Progenitor cell of endocrine pancreas (in vitro differentiated cells): ENCODE measurements at regions not wholly inside any gene's neighbourhood (a gene's known extent, or its start where the extent isn't known, plus 50 kb on each side); places are given as distances from the start of the nearest gene placed in this dataset.

Source experiments
- DNase-seq: peaks from one replicate; pipeline ENCODE4 v3.0.0; 2021; ENCODE audit warnings: low spot score; ENCODE audit not compliant: unreplicated experiment
- H3K27ac Mint-ChIP-seq: 2 replicates; pipeline ENCODE4 v1.8.0; 2021; ENCODE audit warnings: mild to moderate bottlenecking, moderate library complexity, mixed read lengths
- H3K27me3 Mint-ChIP-seq: 2 replicates; pipeline ENCODE4 v1.8.0; 2021; ENCODE audit warnings: mixed read lengths
- H3K36me3 Mint-ChIP-seq: 2 replicates; pipeline ENCODE4 v1.8.0; 2022; ENCODE audit warnings: mixed read lengths; ENCODE audit not compliant: insufficient read depth
- H3K4me1 Mint-ChIP-seq: 2 replicates; pipeline ENCODE4 v1.8.0; 2021; ENCODE audit warnings: low read depth, mixed read lengths
- H3K4me3 Mint-ChIP-seq: 2 replicates; pipeline ENCODE4 v1.8.0; 2021; ENCODE audit warnings: low read depth, mild to moderate bottlenecking, moderate library complexity, mixed read lengths
- H3K9me3 Mint-ChIP-seq: 2 replicates; pipeline ENCODE4 v1.8.0; 2021; ENCODE audit warnings: low read depth, mixed read lengths
- TF ChIP-seq, protein P1 (sequence below): fragments of 200-600 bp; sonication (generic); IDR thresholded peaks from one replicate; pipeline ENCODE4 v1.5.0; 2021; ENCODE audit warnings: antibody characterized with exemption, mild to moderate bottlenecking; ENCODE audit not compliant: unreplicated experiment

- TF ChIP-seq, protein P1, sequence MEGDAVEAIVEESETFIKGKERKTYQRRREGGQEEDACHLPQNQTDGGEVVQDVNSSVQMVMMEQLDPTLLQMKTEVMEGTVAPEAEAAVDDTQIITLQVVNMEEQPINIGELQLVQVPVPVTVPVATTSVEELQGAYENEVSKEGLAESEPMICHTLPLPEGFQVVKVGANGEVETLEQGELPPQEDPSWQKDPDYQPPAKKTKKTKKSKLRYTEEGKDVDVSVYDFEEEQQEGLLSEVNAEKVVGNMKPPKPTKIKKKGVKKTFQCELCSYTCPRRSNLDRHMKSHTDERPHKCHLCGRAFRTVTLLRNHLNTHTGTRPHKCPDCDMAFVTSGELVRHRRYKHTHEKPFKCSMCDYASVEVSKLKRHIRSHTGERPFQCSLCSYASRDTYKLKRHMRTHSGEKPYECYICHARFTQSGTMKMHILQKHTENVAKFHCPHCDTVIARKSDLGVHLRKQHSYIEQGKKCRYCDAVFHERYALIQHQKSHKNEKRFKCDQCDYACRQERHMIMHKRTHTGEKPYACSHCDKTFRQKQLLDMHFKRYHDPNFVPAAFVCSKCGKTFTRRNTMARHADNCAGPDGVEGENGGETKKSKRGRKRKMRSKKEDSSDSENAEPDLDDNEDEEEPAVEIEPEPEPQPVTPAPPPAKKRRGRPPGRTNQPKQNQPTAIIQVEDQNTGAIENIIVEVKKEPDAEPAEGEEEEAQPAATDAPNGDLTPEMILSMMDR: no peak
- Mint-ChIP-seq H3K4me1 (peaks cover 5% of the 10 kb centered on the region), H3K27me3 (peaks cover 6% of the 10 kb centered on the region), H3K27ac (no peak overlapping the region), H3K36me3 (no peaks in the 10 kb centered on the region), H3K4me3 (no peak overlapping the region), H3K9me3 (peaks cover 3% of the 10 kb centered on the region)
- no peak for DNase-seq
Observed at GRCh38 chr10:24120646-24121045, 88.3 kb upstream of the KIAA1217 start.

DNA sequence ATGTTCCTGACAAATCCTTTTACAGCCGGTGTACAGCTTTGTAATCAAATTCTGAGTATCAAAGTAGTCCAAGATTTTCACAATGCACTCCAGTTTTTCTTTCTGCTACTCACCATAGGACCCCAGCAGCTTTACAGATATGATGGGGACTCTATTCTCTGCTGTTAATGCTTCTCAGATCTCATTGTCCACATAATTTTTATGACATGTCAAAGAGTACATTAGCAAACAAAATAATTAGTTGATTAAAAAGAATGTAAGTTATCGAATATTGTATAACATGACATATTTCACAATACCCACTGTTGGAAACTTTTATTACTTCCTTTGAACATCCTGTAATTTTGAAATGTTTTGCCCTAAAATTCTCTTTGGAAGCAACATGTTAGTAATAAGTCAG, 81.4 kb upstream of the KIAA1217 start:
- DNase-seq: no peak
- H3K27ac Mint-ChIP-seq: peak overlapping the region; percentile 8
- no peaks in the 10 kb centered on the region for H3K9me3 Mint-ChIP-seq
- peaks cover 29% of the 10 kb centered on the region for H3K4me1 Mint-ChIP-seq
- no peaks in the 10 kb centered on the region for H3K27me3 Mint-ChIP-seq
- H3K36me3 Mint-ChIP-seq: no peaks in the 10 kb centered on the region
- no peak overlapping the region for H3K4me3 Mint-ChIP-seq
- TF ChIP-seq, protein P1: no peak

DNA sequence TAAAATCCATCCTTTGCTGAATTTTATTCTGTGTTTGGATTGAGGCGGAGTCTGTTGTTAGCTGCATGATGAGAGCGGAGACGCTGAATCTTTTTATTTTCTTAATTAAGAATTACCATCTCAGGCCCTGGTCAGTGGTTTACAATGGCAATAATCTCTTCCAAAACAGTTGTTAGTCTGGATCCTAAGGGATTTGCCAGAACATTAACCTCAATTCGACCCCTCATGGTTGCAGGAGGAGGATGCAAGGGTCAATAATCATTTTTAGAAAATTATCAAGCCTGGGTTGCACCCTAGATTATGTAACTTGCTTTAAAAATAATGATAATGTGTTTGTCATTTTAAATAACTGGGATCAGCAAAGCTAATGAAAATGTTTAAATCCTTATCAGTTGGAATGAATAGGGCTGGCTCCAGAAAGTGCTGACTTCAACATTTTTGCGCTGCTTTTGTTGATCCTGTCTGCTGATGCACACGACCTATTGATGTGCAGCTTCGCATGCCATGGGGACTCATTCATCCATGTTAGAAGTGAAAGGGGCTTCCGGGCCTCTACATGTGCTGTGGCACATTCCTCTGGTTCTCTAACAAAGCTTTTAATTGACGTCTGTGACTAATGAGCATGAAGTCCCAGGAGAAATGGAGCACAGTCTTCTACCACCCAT, 80.7 kb upstream of the KIAA1217 start:
- Mint-ChIP-seq H3K27me3 (no peaks in the 10 kb centered on the region), H3K27ac (peak overlapping the region; percentile 89), H3K4me1 (peaks cover 29% of the 10 kb centered on the region), H3K9me3 (no peaks in the 10 kb centered on the region), H3K4me3 (peak overlapping the region; percentile 29), H3K36me3 (no peaks in the 10 kb centered on the region)
- TF ChIP-seq, protein P1: no peak
- DNase-seq: no peak

GRCh38 chr10:24132741-24133140, 76.2 kb upstream of the KIAA1217 start:
- Mint-ChIP-seq H3K9me3 (no peaks in the 10 kb centered on the region), H3K27me3 (no peaks in the 10 kb centered on the region), H3K27ac (no peak overlapping the region), H3K36me3 (no peaks in the 10 kb centered on the region), H3K4me1 (peaks cover 21% of the 10 kb centered on the region), H3K4me3 (no peak overlapping the region)
- no peak for DNase-seq
- TF ChIP-seq, protein P1: no peak

DNA sequence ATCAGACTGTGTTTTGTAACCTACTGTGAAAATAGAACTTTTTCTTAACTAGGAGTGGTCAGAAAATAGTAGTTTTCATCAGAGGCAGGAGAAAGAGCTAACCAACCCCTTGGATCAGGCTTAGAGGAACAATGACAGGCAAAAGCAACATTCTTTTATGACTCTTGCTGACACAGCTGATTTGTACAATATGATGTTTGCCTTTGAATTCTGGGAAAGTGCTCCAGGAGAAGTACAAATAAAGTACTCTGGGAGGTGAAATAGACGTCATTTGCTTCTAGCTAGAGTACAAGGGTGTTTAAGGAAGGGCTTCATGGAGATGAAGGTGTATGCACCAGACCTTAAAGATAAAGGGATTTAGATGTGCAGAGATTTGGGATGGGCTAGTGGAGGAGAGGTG, 75.1 kb upstream of the KIAA1217 start:
- H3K36me3 Mint-ChIP-seq: no peaks in the 10 kb centered on the region
- H3K27ac Mint-ChIP-seq: peak overlapping the region; percentile 67
- H3K9me3 Mint-ChIP-seq: peaks cover 2% of the 10 kb centered on the region
- no peaks in the 10 kb centered on the region for H3K27me3 Mint-ChIP-seq
- TF ChIP-seq, protein P1: no peak
- H3K4me1 Mint-ChIP-seq: peaks cover 10% of the 10 kb centered on the region
- no peak for DNase-seq
- no peak overlapping the region for H3K4me3 Mint-ChIP-seq
